NK-92 treated with Interleukin-12 subunit alpha and Interleukin-12 subunit beta, amount 100 ng/mL, for 24 hours (cell line): ENCODE measurements at regions not wholly inside any gene's neighbourhood (a gene's known extent, or its start where the extent isn't known, plus 50 kb on each side); places are given as distances from the start of the nearest gene placed in this dataset.
"Not testable (repeated sequence)": the region's sequence is repeated elsewhere in the genome, so short reads cannot be mapped to it uniquely, and the experiment has no call there.

Experiments
- DNase-seq: peaks from one replicate; lab custom pipeline; 2025; lab: John Stamatoyannopoulos, UW

DNA sequence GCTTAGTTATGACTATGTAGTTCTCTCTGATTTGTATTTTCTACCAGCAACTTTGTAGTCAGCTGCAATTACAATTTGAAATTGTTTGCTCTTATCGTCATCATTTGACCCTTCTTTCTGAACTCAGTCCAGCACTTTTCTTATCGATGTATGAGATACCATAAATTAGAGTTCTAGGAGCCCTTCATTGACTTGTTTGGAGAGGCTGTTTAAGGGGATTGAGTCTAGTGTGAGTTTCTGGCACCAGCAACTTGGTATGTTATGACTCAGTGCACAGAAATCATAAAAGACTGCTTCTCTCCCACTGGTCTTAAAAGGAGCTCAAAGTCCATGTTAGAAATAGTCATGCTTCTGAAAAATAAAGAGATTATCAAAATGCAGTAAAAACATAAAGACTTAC, 190.3 kb downstream of the TENT5A start:
- DNase-seq: no peak

DNA sequence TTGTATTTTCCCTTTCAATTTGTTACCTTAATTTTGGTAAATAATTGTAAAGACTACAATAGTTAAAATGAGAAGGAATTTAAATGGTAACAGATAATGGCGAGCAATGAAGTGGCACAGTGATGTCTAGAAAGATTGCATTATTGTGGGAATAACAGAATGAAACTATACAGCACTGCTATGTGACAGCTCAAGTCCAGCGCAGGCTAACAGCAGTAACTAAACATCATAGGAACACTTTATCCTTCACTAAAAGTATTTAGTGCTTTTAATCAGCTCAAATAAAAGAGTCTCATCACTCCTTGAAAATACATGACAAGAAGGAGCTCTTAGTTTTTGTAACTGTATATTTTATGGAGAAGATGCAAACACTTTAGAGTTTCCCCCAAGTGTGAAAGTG, 190.8 kb downstream of the TENT5A start:
- DNase-seq: no peak

DNA sequence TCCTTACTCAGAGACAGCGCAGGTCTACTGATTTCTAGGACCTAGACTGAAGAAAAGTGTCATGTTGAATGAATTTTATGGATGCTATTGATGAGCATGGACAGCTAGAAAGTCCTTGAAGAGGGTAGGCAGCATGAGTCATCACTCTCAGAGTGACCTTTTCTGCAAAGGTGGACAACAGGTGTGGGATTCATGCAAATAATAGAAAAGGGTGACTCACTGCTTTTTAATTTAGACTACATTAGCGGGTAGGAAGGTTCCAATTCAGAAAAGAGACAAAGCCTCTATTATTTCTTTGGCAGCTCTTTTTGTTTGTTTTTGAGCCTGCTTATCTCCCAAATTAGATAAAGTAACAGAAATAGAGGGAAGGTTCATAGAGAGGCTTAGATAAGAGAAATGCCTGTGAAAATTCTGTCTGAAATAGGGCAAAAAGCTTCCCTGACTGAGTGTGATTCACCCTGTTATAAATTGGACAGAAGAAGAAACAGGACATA, 191.4 kb downstream of the TENT5A start:
- DNase-seq: no peak

DNA sequence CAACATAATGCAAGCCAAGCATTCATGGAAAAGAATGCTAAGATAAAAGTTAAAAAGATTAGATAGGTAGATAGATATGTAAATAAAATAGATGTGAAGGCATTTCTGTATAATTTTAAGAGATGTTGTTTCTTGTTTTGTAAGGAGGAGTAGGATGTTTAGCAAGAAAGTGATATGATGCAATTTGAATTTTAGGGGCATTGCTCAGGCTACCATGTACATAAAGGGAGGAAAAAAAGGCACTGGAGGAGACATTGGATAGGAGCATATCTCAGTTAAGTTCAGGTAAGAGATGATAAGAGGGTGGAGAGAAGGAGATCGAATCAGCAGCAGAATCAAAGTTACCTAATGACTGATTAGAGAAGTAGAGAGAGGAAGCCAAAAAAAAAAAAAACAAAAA, 194.7 kb downstream of the TENT5A start:
- DNase-seq: no peak

DNA sequence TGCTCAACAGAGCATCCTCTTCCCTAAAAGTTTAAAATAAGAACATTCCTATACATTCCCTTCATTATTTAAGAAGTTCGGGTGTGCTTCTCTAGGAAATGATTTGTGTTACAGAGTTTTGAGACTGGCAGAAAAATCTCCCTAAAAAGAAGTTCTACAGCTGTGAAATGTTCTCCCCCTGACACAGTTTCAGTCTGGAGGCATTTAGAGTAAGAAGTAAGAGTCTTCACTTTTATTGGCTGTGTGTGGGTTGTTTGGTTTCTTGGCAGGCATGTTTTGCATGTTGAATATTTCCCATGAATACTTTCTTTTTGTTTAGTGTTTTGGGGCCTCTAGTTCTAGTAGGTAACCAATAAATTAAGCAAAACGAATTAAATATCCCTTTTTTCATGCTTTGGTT, 195.9 kb downstream of the TENT5A start:
- no peak for DNase-seq

DNA sequence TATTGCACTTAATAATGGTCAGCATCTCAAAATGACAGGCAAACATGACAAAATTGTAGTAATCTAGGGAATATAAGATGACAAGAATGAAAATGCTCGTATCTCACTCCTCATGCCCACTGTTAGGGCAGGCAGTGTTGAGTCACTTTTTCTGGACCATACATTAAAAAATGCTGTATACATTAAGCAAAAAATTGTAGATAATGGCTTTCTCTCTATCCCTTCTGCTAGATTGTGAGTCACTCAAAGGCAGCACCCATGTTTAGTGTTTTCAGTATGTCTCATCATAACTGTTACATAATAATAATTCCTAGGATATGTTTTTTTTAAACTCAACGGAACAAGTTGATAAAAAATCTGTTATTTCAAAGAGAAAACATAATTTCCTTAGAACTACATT, 199.3 kb downstream of the TENT5A start:
- DNase-seq: no peak

DNA sequence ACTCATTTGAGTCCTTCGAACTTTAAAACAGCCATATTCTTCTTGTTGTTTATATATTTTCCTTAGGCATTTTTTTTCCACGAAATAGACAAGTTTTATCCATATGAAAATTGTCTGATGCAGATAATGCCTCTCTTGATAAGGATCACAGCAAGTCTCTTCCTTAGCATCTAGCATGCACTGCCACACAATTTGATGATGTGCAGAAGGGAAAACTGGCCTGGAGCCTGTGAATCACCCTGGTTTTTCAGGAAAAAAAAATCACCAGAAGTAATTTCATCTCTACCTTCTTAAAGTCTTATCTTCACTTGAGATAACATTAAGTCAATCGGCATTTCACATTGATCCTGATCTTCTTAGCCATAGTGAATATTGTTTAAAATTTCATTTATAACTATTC, 199.8 kb downstream of the TENT5A start:
- DNase-seq: no peak

DNA sequence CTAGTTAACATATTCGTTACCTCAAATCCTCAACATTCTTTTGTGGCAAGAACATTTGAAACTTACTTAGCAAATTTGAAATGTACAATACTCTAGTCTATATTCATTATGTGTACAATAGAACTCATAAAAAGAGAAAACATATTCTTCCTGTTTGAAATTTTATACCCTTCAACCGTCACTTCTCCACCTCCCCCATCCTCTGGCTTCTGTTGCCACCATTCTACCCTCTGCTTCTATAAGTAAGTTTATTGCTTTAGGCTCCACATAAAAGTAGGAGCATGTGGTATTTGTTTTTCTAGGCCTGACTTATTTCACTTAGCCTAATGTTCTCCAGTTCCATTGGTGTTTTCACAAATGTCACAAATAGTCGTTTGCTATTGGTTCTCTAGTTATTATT, 205.3 kb downstream of the TENT5A start:
- DNase-seq: no peak

DNA sequence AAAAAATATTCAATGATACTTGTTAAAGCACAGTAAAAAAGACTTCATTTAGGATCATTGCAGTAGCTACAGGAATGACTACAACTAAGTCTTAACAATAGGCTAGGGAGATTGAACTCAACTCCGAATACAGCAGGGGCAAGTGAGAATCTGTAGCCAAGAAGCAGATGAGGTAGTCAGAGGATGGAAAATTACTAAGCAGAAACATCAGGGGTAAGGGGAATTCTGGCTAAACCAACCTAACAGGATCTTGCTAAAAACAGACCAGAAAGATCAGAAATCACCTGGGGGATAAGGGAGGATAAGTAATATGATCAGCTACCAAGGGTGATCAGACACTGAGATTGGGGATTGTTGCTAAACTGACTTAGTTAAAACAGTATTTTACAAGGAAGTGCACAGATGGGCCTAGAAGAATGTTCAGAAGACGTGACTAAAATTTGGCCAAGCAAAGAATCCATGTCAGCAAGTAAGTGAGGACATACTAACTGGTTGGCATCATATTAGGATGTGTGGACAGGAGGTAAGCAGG, 217.5 kb downstream of the TENT5A start:
- no peak for DNase-seq

DNA sequence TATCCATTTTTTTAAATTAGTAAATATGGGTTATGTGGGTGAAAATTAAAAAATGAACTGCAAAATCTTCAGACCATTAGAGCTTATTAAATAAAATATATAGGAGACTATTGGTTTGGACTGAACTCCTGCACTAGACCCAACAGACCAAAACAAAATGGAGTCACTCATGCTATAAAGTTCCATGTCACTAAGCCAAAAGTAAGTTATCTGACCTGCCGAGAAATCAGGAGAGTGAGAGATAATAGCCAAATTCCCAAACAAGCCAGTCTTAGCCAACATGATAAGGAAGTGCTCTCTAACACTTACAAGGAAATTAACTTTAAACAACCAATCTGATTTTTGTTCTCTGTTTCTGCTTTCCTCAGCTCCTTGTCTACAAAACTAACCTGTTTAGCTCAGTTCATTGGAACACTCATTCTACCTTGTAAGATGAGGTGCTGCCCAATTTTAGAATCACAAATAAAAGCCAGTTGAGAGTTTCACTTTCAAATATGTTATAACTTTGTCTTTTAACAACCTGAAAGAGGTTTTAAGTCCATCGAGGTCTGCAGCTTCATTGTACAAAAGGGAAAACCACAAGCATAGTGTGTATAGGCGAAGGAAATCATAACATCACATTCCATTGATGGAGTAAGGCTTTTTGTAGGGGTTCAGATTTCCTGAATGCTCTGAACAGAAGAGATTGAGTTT, 220.5 kb downstream of the TENT5A start:
- DNase-seq: no peak

DNA sequence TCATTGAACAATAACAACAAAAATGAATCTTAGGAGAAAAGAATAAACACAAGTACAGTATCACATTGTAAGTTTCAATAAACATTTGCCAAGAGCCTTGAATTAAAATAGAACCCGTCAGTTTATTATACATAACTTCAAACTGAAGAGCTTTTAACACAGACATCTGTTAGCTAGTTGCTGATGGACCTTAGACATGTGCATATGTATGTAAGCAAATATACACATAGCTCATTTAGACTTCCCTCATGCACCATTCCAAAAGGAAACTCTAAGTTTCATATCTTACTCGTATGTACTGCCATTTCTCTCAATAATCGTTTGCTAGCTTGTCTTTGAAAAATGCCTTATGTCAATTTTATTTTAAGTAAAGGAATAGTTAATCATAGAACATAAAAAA, 235.0 kb downstream of the TENT5A start:
- DNase-seq: no peak

DNA sequence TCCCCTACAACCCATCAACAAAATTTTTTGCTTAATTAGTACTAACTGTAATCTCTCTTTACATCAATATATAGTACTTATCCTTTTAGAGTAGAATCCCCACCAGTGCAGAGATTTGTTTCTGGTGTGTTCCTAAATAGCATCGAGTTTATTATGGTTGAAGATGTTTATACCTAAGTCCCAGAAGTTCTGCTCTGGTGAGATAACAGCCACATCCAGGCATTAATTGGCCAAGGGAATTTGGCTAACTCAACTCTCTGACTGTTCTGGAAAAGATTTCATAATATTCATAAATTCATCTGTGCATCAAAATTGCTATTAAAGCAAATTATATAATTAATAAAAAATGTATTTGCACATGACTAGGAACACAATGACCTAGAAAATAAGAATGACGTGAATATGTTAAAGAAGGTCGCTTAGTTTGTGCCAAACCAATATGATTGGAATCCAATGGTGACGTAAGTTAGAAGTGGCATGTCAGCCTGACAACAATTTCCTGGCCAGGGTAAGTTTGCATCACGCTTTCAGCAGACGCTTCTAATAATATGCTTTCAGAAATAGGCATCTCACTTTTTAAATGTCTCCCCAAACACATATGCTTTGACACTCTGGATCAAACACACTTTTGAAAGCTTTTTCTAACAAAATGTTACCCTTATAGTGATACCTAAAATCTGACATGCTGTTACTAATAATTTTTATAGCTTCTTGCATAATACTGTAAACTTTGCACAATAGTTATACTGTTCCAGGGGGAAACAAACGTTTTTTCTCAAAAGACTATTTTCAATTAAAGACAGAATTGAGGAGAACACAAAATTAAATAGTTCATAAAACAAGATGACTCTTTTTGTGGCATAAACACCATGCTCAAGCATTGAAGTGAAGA, 236.7 kb downstream of the TENT5A start:
- no peak for DNase-seq

DNA sequence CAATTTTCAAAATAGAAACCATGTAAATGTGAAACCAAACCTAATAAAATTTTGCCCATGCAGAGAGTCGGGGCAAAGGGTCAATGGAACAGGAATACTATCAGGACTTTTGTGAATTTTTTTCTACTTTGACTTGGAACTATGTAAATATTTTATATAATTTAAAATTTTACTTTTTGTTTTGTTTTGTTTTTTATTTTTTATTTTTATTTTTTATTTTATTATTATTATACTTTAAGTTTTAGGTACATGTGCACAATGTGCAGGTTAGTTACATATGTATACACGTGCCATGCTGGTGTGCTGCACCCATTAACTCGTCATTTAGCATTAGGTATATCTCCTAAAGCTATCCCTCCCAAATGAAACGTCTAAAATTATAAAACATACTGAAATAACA, 238.3 kb downstream of the TENT5A start:
- DNase-seq: not testable (repeated sequence)

DNA sequence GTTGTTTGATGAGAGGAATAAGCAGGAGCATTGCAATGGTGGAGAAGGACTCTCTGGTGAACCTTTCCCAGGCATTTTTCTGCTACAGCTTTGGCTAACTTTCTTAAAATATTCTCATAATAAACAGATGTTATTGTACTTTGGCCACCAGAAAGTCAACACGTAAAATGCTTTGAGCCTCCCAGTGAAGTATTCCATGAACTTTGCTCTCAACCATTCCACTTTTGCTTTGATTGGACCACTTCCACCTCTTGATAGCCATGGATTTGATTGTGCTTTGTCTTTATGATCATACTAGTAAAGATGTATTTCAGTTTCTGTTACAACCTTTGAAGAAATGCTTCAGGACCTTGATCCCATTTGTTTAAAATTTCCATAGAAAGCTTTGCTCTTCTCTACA, 241.1 kb downstream of the TENT5A start:
- DNase-seq: no peak

DNA sequence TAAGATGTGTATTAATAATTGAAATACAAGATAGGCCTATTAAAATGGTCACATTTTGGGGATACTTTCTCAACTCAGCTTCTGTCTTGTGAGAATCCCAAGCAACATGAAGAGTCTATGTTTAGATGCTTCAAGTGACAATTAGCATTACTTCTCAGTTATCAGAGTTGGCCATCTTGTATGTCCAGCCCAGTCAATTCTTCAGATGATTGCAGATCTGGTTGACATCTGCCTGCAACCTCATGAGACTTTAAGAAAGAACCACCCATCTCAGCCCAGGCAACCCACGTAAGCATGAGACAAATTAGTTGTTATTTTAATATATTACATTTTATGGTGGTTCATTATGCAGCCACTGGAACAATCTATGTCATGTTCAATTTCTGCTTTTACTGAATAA, 256.5 kb downstream of the TENT5A start:
- DNase-seq: no peak

DNA sequence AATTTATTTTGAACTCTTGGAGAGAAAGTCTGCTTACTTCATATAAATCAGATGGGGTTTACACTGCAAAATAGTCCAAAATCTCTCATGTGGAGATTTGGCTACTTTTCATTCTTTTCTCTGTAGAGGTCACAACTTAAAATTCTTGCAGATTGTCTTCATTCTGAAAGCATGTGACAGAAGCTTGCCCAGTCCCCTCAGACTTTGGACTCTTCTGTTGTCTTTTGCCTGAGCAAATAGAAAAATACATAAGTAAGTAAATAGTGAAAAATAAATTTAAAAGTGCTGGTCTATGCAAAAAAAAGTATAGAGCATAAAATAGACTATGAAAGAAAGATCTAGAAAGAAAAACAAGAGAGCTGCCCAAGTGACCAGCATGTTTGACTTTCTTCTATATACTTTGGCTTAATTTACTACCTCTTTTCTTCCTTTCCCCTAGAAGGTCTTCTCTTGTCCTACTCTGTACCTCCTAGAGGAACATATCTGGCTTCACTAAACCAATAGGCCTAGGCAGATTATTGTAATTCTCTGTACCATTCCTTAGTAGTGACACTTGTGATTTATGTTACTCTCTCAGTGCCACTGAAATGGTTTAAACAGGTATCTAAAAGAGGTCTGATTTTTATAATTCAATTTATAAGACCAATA, 260.9 kb downstream of the TENT5A start:
- DNase-seq: no peak

DNA sequence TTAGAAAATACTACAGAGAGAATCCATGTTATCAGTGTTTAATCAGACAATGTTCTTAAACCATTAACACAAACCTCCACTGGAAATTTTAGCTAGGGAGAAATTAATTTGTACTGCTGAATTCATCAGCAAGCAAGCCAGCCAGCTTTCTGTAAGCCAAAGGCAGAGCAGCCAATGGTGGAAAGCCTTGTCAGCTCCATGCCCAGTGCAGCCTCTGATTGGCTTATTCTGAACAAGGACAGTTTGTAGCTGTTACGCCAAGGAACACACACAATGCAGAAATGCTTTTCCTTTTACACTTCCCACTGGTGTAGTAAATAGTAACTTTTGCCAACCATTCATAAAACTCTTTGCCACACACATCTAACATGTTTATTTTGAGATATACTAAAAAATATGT, 265.0 kb downstream of the TENT5A start:
- DNase-seq: no peak

DNA sequence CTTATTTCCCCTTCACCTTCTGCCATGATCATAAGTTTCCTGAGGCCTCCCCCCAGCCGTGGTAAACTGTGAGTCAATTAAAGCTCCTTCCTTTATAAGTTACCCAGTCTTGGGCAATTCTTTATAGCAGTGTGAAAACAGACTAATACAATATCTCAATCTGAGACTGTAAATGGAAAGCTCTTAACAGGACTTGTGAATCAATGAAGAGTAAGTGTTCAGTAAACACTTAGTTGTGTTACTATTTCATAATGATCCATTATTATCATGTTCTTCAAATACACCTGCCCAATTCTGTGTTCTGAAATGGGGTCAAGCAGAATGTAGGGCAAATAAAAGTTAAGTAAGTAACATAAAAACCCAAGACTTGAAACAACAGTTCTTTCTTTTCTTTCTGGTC, 266.2 kb downstream of the TENT5A start:
- no peak for DNase-seq

DNA sequence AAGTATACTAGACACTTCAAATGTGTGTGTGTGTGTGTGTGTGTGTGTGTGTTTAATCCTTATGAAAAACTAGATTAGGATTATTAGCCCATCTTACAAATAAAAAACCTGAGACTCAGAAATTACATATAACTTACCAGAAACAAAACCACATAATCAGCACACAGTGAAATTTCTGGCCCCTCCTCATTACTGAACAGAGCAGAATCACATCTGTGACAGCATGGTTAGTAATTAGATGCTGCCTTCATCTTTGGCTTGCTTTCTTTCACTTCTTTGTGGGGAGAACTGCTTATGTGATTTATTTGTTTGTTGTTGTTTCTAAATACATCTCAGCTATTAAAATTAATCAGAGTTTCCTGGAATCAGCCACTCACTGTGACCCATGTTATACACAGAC, 267.1 kb downstream of the TENT5A start:
- DNase-seq: no peak

DNA sequence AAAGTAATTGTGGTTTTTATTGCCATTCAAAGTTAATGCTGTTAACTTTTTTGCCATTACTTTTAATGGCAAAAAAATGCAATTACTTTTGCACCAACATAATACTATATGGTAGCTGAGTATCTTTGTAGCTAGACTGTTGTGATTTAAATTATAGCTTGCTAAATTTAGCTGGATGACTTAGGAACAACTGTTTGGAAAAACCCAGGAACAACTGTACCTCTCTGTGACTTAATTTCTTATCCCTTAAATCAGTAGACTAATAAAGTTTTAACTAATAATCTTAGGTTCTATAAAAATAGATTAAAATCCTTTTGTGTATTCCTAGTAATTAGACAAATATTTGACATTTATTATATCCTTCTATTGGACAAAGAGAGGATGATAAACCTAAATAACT, 268.2 kb downstream of the TENT5A start:
- DNase-seq: no peak

DNA sequence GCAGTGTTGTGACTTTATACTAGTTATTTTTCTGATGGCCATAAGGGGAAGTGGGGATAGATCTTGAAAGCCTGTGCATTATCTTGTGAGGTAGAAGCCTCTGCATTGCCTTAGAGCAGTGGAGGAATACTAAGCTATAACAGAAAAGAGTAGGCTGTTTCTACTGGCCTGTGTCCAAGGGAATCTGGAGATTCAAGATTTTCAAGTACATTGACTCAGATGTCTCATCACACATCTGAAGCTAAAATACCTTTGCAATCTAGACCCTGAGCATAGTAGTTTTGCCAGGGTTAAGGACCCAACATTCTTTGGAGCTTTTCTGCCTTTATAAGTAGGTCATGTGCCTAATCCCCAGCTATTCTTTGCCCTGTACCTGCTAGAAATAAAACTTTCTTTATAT, 272.3 kb downstream of the TENT5A start:
- no peak for DNase-seq

DNA sequence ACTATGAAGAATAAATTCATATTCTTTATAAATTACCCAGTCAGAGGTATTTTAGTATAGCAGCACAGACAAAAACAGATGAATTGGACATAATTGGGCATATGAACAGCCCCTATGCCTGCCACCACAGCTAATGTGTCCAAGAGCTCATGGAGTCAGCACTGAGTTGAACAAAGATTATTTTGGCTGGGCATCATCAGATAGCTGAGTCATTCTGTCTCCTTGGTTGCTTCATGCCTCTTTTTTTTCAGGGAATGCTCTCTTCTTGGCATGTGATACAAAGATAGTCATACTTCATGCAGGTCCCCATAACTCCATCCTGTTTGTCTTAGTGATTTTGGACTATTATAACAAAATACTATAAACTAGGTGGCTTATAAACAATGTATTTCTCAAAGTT, 275.6 kb downstream of the TENT5A start:
- DNase-seq: no peak

DNA sequence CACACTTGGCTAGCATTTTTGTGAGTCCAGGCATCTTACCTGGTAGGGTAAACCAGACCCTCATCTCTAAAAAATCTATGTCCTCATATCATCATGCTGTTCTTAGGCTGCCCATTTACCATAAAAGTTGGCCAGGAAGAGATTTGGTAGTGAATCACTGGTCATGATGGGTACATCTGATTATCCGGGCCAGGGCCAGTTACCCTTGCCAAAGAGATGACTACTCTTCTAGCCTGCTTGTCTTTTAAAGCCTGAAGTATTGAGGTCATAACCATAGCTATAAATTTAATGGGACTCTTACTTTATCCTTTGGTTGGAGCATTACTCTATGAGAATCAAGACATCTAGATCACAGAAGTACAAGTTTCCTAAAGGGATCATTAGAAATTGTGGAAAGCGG, 276.8 kb downstream of the TENT5A start:
- no peak for DNase-seq
